Prostate gland (tissue), 2 donors: ENCODE measurements at regions not wholly inside any gene's neighbourhood (a gene's known extent, or its start where the extent isn't known, plus 50 kb on each side); places are given as distances from the start of the nearest gene placed in this dataset.

Source experiments
- DNase-seq: peaks from one replicate; pipeline ENCODE4 v3.0.0-alpha.2; 2019; ENCODE audit warnings: low spot score
- H3K27ac ChIP-seq, 2 donors: fragments of 200-600 bp; sonication (generic); 2 replicates each; pipeline ENCODE4 v1.5.1; 2017 to 2019
- H3K27me3 ChIP-seq: fragments of 200-600 bp; sonication (generic); replicated peaks from 2 replicates; pipeline ENCODE4 v1.5.1; 2019; ENCODE audit not compliant: insufficient read depth
- H3K36me3 ChIP-seq, 2 donors: fragments of 200-600 bp; sonication (generic); 1 replicate in 1 of 2; 2 replicates in 1 of 2; pipeline versions ENCODE4 v1.5.1 to v1.8.1; 2017 to 2019
- H3K4me1 ChIP-seq: fragments of 200-600 bp; sonication (generic); replicated peaks from 2 replicates; pipeline ENCODE4 v1.5.1; 2019
- H3K4me3 ChIP-seq, 2 donors: fragments of 200-600 bp; sonication (generic); 2 replicates each; pipeline ENCODE4 v1.5.1; 2017 to 2019
- H3K9me3 ChIP-seq: fragments of 200-600 bp; sonication (generic); 2 replicates; pipeline ENCODE4 v1.5.1; 2017
- POLR2A ChIP-seq: fragments of 450-650 bp; IDR thresholded peaks from one replicate; pipeline ENCODE4 v1.6.1; 2016; ENCODE audit warnings: antibody characterized with exemption, mild to moderate bottlenecking
- POLR2AphosphoS5 ChIP-seq: sonication (generic); formaldehyde crosslinking; IDR thresholded peaks from one replicate; pipeline ENCODE4 v1.6.1; 2017; ENCODE audit warnings: antibody characterized with exemption
- WGBS: methylation state at CpG from one replicate; pipeline ENCODE4 v1.1.5; 2018; 5-methylcytosine and 5-hydroxymethylcytosine counted together
- intact Hi-C: fragments of 100-400 bp; cut with DNase I; formaldehyde crosslinking; loops from one replicate; pipeline ENCODE4 v1.14.2; 2022
- TF ChIP-seq, protein P1 (sequence below), 4 experiments: fragments of 200-600 bp in 2 of 4; fragments of 450-650 bp in 2 of 4; sonication (generic) in 2 of 4; IDR thresholded peaks; 1 replicate in 3 of 4; 2 replicates in 1 of 4; pipeline ENCODE4 v1.5.1; 2016 to 2019; ENCODE audit warnings: antibody characterized with exemption in 4 of 4, mild to moderate bottlenecking in 2 of 4, moderate library complexity in 2 of 4

DNA sequence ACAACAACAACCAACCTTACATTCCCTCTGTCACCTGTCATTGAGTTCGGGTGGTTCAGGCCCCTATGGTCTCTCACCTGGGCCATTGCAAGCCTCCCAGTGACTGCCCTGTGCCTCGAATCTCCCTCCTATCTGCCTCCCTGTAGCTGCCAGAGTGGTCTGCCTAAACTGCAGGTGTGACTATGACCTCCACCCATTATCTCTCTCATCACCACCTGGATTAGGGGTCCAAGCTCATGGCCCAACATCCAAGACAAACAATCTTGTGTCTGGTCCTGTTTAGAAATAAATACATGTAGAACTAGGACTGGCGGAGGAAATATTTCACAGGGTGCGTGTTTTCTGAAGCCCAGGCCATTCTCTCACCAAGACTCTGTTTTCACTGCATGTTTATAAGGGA, 146.6 kb downstream of the HERPUD2 start:
- H3K9me3 ChIP-seq, result no peaks in the 10 kb centered on the region
- intact Hi-C loops, result no loop called here
- 93% methylated on average over 4 of the region's 4 CpGs for WGBS

DNA sequence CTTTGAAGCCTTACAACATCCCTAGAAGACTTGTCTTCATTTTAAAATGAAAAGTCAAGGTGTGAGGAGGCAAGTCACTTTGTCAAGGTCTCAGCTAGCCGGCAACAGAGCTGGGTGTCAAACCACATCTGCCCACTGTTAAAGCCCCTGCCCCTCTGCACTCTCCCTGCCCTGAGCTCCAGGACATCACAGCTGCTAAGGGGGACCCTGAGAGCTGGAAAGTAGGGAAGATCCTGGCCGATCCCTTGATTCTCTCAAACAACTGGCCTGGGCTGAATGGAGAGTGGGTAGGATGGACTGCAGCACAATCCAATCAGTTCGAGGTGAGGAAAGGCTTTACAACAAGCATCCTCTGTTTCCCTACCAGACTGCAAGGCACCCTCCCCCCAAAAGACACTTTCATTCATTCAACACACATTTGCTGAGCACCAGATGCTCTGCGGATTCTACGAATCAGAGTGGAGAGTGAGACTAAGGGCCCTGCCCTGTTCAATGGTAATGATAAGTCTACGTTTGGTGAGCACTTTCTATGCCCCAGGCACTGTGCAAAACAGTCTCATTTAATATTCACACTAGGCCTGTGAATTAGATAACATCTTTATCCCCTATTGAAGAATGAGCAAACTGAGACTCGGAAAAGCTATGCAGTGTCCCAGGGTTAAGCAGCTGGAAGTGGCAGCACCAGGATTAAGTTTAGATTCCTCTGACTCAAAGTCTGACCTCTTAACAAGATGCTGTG, 148.1 kb downstream of the HERPUD2 start:
- H3K4me3 ChIP-seq, result no peak overlapping the region
- no peaks in the 10 kb centered on the region for H3K36me3 ChIP-seq
- H3K27me3 ChIP-seq, result no peaks in the 10 kb centered on the region
- no peak overlapping the region for H3K27ac ChIP-seq
- intact Hi-C loops, result no loop called here
- 76% methylated on average over 7 of the region's 7 CpGs for WGBS
- no peaks in the 10 kb centered on the region for H3K9me3 ChIP-seq
- no peaks in the 10 kb centered on the region for H3K4me1 ChIP-seq
- TF ChIP-seq POLR2A, result no peak
- no peak for TF ChIP-seq POLR2AphosphoS5
- TF ChIP-seq, protein P1, sequence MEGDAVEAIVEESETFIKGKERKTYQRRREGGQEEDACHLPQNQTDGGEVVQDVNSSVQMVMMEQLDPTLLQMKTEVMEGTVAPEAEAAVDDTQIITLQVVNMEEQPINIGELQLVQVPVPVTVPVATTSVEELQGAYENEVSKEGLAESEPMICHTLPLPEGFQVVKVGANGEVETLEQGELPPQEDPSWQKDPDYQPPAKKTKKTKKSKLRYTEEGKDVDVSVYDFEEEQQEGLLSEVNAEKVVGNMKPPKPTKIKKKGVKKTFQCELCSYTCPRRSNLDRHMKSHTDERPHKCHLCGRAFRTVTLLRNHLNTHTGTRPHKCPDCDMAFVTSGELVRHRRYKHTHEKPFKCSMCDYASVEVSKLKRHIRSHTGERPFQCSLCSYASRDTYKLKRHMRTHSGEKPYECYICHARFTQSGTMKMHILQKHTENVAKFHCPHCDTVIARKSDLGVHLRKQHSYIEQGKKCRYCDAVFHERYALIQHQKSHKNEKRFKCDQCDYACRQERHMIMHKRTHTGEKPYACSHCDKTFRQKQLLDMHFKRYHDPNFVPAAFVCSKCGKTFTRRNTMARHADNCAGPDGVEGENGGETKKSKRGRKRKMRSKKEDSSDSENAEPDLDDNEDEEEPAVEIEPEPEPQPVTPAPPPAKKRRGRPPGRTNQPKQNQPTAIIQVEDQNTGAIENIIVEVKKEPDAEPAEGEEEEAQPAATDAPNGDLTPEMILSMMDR (IDR thresholded peaks at IDR 0.05), result no peak
- no peak for DNase-seq

More for the DNA sequence above, 146.6 kb downstream of the HERPUD2 start:
- Histone ChIP-seq H3K4me1 (no peaks in the 10 kb centered on the region), H3K36me3 (no peaks in the 10 kb centered on the region), H3K27ac (no peak overlapping the region), H3K4me3 (no peak overlapping the region), H3K27me3 (no peaks in the 10 kb centered on the region)
- no peak for TF ChIP-seq POLR2A
- no peak for TF ChIP-seq POLR2AphosphoS5
- TF ChIP-seq, protein P1 (IDR thresholded peaks at IDR 0.05), result no peak
- no peak for DNase-seq

DNA sequence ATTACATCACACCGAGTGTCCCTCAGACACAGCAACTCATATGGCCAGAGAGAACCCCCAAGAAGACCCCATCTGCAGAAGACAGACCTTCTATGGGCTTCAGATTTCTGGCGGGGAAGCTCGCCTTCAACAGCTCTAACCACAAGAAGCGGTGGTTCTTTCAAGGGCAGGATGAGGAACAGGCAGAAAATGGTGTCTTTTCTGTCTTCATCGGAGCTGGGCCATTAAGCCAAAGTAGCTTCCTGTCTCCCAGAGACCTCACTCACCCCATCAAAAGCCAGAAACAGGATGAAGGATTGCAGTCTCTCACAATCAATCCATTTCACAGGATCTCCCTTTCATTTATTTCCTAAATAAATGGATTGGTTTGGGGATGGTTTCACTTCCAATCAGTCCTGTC, 149.1 kb downstream of the HERPUD2 start:
- no peak for DNase-seq
- 84% methylated on average over 5 of the region's 5 CpGs for WGBS
- no peak for TF ChIP-seq POLR2AphosphoS5
- no peak for TF ChIP-seq POLR2A
- TF ChIP-seq, protein P1 (IDR thresholded peaks at IDR 0.05), result no peak
- no peak overlapping the region for H3K27ac ChIP-seq
- H3K4me1 ChIP-seq, result no peaks in the 10 kb centered on the region
- H3K9me3 ChIP-seq, result no peaks in the 10 kb centered on the region
- H3K4me3 ChIP-seq, result no peak overlapping the region
- H3K36me3 ChIP-seq, result no peaks in the 10 kb centered on the region
- H3K27me3 ChIP-seq, result no peaks in the 10 kb centered on the region
- intact Hi-C loops, result no loop called here

DNA sequence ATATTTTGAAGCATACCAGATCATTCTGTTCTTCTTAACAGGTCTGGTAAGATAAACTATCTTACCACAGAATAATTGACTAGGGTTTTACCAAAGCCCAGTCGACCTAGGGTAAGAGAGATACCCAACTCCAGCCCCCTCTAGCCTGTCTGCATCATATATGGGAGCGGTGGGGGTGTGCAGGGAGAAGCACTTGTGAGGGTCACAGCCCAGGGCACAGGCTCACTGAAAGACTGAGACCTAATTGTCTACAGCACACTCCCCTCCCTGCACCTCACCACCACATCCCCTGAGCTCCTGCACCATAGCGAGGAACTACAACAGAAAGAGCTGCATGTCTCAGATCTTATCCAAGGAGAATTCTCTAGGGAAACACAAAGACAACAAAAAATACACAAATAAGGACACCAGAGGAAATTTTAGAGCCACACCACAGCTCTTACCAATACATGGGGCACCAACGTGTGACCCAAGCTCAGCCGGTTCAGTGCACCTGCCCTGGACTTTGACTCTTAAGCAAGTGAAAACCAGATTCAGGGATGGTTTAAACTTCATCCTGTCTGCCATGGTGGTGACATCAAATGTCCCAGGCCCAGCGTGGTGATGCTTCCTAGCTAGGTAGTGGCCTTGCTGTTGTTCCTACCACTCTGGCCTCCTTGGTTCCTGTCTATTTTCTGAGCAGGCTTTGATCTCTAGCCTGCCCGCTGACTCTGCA, 150.8 kb downstream of the HERPUD2 start:
- Histone ChIP-seq H3K4me3 (no peak overlapping the region), H3K4me1 (no peaks in the 10 kb centered on the region), H3K36me3 (no peaks in the 10 kb centered on the region), H3K27ac (no peak overlapping the region), H3K9me3 (no peaks in the 10 kb centered on the region), H3K27me3 (no peaks in the 10 kb centered on the region)
- intact Hi-C loops, result no loop called here
- TF ChIP-seq POLR2A (no peak), POLR2AphosphoS5 (no peak)
- TF ChIP-seq, protein P1 (IDR thresholded peaks at IDR 0.05), result no peak
- 86% methylated on average over 7 of the region's 7 CpGs for WGBS
- DNase-seq, result no peak
